ENCODE measurements at regions not wholly inside any gene's neighbourhood (a gene's known extent, or its start where the extent isn't known, plus 50 kb on each side); places are given as distances from the start of the nearest gene placed in this dataset.

DNA sequence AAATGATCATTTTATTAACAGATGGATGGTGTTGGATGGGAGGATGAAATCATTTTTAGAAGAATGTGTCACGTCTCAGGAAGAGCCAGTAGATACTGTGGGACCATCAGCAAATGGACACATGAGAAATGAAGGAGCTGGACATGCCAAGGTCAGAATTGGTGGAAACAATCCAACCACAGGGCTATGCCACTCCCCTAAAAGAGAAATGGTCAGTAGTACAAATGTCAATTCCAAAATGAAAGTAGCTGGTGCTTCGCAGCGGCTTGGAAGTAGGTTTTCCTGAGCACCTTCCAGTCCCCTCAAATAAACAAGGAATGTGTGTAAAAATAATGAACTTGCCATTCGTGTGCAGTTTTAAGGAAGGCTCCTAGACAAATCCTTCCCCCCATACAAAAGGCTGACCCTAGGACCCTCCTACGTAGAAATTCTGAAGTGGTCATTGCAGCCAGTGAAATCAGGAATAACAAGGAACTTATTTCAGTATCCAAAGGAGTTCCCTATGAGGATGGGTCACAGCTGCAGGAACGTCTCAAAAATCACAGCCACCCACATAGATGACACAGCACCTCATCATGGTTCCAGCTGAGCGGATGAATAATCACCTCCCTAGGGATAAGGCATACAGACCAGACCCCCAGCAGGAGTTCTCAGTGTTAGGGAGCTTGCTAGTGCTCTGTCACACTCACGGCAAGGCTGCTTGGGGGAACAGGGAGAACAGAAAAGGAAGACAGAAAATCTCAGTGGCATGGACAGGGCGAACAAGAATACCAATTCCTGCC is 239.2 kb downstream of the HS3ST3A1 start:
- no peak for TF ChIP-seq CTCF (IDR thresholded peaks at IDR 0.05; ENCODE audit: insufficient read depth, low read depth, low read length, missing control alignments)
- DNase-seq (ENCODE audit: low read depth), result peak; percentile 3
- H3K4me3 ChIP-seq (ENCODE audit: low read length), result no peak overlapping the region

- no peak for TF ChIP-seq CTCF (IDR thresholded peaks at IDR 0.05; ENCODE audit: insufficient read depth, low read depth, low read length, missing control alignments)
Measured at GRCh38 chr17:13359774-13360173, 242.0 kb downstream of the HS3ST3A1 start.

DNA sequence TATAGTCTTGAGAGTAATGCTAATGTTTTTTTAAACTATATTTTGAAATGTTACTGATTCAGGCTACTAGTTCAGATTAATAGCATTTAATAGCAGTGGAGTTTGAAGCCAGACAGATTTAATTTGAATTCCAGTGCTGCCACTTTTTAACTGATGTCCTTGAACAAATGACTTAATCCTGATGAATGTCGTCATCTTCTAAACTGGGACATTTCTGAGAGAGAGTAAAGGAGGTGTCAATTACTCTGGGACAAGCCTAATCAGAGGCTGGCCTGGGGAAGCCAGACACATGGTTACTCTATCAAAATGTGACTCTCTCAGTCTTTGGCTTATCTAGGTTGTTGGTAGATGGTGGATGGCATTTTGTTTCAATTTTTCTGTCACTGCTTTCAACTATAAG is 246.7 kb downstream of the HS3ST3A1 start:
- no peak for TF ChIP-seq CTCF (IDR thresholded peaks at IDR 0.05; ENCODE audit: insufficient read depth, low read depth, low read length, missing control alignments)

More at GRCh38 chr17:13359774-13360173, 242.0 kb downstream of the HS3ST3A1 start:
- H3K4me3 ChIP-seq (ENCODE audit: low read length), result no peak overlapping the region
- no peak for DNase-seq (ENCODE audit: low read depth)

DNA sequence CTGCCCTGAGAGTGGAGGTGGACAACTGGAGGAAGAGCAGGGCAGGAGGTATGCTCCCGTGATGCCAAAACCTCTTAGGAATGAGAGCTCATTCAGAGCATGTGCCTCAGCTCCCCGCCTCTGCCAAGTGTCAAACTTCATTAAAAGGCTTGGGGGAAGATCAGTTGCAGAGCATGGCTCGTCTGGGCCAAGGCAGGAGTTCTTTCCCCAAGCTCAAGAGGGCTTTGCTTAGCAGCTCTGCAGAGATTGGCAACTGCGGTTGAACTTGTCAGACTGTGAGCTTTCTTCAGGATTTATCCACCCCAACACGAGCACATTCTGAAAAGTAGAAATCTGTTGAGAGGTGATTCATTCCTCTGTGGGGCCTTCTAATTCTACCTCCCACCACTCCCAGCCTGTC is 248.1 kb downstream of the HS3ST3A1 start:
- no peak for TF ChIP-seq CTCF (IDR thresholded peaks at IDR 0.05; ENCODE audit: insufficient read depth, low read depth, low read length, missing control alignments)
- H3K4me3 ChIP-seq (ENCODE audit: low read length), result no peak overlapping the region
- no peak for DNase-seq (ENCODE audit: low read depth)

More for the DNA sequence above, 246.7 kb downstream of the HS3ST3A1 start:
- no peak for DNase-seq (ENCODE audit: low read depth)
- no peak overlapping the region for H3K4me3 ChIP-seq (ENCODE audit: low read length)

DNA sequence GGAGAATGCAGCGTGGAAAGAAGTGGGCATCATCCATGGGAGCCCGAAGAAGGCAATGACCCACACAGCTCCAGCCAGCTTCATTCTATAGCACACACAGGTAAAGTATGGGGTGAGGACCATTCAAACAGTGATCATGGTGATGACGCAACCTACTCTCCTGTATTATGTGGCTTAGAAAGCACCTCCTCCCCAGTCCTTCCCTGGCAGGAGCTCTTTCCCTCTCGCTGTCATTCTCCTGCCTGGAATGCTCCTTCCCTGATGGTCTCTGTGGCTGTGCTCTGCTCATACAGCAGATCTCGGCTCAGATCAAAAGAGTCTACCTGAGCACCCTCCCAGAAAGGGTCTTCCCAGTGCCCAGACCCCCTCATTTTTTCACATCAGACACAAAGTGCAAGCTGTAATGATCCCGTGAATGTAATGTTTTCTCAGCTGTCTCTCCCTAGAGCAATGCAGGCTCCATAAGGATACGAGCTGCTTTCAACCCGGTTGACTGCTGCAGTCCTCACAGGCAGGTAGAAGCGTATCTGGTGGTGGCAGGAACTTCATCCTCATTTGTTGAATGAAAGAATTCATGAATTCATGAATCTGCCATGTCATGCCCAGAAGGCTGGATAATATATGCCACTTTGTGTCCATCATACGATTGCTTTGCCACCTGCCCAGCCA is 248.8 kb downstream of the HS3ST3A1 start:
- TF ChIP-seq CTCF (IDR thresholded peaks at IDR 0.05; ENCODE audit: insufficient read depth, low read depth, low read length, missing control alignments), result no peak
- H3K4me3 ChIP-seq (ENCODE audit: low read length), result no peak overlapping the region
- DNase-seq (ENCODE audit: low read depth), result peak; percentile 7

DNA sequence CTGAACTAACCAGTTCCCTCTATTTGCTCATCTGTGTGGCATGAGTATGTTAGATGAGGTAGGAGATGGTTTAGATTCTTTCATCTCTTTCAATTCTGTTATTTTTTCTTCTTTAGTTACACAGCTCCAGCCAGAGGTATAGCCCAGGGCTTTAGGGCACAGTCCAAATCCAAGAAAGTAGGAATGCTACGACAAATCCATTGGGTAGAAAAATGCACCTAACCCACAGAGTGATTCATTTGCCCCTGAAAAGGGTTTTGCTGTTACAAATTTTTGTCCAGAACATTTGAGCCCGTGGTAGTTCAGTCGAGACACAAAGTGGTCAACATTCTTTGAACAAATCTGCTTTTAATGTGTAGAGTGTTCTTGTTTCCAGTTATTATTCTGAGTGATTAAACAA is 250.7 kb downstream of the HS3ST3A1 start:
- no peak for TF ChIP-seq CTCF (IDR thresholded peaks at IDR 0.05; ENCODE audit: insufficient read depth, low read depth, low read length, missing control alignments)
- DNase-seq (ENCODE audit: low read depth), result no peak
- H3K4me3 ChIP-seq (ENCODE audit: low read length), result no peak overlapping the region
